T follicular helper cell (primary cell): ENCODE measurements at regions not wholly inside any gene's neighbourhood (a gene's known extent, or its start where the extent isn't known, plus 50 kb on each side); places are given as distances from the start of the nearest gene placed in this dataset.

Experiments used
- DNase-seq: peaks from one replicate; pipeline ENCODE4 v3.0.0-alpha.2; 2020; ENCODE audit warnings: low read depth

DNA sequence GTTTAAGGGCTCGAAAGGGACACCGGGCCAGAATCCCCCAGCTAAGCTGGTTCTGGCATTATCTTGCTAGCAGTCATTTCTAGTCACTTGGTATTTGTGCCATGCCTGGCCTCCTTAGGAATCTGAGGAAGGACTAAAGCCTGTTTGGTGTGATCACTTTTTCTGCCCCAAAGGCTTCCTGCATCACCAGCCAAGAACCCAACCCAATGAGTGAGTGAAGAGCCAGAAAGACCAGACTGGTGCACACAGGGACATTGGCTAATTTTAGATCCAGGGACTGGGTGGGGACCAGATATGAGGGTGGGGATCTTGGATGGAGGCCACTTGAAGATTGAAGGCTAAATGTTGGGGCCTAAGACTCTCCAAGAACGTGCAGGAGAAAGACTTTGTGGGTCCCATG lies 411.9 kb upstream of the TNP1 start:
- no peak for DNase-seq

DNA sequence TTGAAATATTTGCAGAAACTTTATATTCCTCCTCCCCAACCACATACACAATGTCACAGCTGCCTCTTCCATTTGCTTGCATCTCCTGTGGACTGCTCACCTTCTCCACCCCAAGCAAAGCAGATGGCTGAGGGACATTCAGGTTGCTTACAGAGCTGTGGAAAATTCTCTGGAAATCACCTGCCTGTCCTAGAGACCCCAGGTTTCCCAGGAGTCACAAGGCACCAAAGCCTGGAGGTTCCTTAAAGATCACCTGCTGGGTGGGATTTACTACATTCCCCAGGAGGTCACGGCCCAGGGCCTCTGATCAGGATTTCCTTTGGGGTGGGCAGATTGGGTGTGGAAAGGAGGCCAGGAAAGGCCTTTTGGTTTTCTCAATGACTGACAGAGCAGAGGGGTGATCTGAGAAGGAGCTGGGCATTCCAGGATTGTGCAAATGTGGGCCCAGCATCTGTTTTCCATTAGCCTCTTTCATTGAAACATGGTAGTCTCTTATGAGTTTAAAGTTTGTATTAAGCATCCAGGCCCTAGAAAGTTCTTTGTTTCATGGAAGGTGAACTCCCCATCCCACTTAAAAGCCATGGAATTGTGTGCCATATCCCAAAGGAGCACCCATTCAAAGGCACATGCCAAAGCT lies 410.7 kb upstream of the TNP1 start:
- DNase-seq: no peak

DNA sequence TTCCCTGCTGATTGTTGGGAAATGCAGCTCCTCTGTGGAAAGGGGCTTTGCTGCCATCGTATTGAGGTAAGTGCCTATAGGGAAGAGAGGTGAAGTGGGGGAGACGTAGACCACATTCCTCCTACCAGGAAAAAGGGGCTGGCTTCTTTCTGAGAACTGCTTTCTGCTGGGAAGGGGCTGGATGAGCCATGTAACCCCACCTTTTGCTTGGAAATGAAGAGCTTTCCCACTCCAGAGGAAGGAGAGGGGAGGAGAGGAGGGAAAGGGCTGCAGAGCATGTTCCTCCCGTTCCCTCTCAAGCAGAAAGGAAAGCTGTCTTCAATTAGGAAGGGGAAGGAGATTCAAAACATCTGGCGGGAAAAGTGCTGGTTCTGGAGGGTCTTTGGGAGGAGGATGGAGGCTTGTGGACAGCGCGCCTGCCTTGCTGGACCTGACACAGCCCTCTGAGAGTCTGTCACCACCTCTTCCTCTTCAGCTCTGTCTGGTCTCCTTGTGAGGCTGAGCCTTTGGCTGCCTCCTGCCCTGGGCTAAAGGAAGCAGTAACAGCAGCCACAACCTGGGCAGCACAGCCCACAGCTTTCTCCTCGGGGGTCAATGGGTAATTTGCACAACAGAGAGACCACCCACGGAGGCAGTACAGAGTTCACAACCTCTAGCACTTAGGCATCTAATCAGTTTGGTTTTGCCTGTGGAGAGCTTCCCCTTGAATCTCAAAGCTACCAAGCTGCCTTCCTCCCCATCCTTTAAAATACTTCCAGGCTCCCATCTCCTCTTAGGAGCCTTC lies 410.0 kb upstream of the TNP1 start:
- DNase-seq: no peak

DNA sequence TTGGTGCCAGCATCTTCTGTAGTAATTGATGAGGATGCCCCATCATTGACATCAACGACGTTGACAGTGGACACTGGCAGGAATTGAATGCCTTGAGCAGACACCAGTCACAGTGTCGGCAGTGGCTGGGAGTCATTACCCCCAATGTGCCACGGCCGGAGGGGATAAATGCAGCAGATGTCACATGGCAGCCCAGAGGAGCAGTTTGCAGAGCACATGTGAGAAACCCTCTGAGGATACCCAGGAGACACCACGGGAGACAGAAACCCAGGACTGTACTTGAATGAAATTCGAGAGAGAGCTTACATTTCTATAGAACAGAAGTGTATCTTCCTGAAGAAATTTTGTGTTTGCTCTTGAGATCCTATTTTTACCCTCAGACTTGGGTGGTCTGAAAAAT lies 409.1 kb upstream of the TNP1 start:
- DNase-seq: no peak

DNA sequence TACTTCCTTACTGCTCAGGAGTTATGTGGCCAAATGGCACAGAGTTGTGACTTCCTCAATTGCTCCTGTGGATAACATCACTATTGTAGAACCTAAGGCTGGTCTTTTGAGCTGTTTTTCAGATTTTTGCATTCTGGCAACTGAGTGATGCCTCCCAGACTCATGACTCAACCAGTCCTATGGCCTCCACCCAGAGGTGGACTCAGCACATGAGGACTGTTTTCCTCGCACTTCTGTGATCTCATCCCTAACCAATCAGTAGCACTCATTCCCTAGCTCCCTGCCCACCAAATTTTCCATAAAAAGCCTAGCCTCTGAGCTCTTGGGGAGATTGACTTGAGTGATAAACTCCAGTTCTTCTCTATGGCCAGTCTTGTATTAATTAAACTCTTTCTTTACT lies 407.9 kb upstream of the TNP1 start:
- DNase-seq: no peak

DNA sequence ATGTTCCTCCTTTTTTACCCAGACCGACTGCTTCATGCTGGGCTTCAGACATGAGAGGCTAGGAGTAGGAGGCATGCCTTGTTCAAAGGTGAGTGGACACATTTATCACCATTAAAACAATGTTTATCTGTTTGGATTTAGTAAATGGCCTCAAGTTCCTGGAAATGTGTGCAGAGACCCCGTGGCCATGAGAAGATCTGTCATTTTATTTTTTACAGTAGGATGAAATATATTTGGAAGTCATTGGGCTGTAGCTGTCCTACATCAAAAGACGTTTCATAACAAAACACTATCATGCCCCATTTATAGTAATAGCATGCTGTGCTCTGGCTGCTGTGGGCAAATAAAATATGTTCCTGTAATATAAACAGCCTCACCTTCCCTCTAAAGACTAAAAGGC lies 403.9 kb upstream of the TNP1 start:
- DNase-seq: no peak

DNA sequence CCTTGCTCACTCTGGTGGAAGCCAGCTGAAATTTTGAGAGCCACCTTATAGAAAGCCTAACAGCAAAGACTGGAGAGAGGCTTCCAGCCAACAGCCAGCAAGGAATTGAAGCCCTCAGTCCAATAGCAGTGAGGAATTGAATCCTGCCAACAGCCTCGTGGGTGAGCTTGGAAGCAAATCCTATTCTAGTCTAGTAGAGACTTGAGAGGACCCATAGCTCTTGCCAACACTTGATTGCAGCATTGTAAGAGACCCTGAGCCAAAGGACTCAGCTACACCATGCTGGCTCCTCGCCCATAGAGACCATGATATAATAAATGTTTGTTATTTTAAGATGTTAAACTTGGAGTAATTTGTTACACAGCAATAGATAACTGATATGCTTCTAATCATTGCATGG lies 403.0 kb upstream of the TNP1 start:
- no peak for DNase-seq

DNA sequence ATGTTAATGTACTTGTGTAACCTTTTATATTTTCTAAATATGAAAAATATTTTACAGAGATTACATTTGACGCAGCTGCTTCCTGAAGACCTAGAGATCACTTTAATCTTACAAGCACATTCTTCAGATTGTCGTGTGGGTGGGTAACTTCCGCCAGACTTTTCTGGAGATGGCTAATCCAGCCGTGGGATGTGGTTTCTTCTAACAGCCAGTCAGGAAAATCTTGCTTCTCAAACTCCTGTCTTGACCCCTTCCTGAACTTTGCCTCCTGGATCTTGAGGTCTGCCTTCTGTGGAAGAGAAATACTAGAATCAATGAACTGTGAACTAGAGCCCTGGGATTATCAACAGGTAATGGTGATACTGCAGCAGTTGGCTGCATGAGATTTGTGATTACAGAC lies 401.6 kb upstream of the TNP1 start:
- no peak for DNase-seq

DNA sequence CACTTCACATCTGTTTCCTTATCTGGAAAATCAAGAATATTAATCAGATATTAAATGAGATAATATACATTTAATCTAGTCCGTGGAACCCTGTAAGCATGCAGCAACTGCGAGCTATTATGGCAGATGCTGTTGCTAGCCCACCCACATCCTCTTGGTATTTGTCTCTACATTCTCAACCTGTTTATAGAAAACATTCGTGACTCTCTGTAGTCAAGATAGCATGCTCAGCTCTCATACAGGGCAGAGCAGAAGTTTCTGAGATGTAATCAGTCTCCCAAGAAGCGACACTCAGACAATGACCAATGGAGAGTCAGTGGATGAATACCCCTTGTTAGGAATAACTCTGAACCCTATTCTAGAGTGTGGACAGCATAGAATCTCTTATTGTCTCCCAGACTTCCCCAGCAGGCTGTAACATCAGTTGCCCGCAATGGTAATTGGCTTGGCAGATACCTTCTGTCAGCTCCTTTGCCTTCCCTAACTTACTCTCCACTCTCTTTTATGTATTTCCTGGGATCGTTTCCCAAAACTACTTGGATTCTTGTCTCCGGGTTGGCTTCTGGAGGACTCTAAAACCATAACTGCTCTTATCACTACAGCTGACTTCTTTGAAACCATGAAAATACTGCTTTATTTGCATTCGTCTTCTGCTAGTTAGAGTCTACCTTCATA lies 400.7 kb upstream of the TNP1 start:
- no peak for DNase-seq

DNA sequence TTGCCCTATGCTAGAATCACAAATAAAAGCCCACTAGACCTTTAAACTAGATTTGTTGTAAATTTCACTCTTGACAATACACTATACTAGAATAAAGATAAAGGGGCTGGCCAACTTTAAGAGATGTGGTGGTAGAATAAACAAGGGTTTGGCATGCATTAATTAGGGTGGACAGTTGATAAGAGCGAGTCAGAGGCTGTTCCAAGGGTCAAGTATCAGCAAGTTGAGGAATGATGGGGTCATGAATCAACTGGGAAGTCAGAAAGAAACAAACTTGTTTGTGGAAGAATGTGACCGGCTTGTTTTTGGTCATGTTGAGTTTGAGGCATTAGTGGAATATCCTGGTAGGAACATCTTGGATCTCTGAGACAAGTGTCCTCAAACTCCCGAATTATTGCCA lies 398.3 kb upstream of the TNP1 start:
- DNase-seq: no peak

DNA sequence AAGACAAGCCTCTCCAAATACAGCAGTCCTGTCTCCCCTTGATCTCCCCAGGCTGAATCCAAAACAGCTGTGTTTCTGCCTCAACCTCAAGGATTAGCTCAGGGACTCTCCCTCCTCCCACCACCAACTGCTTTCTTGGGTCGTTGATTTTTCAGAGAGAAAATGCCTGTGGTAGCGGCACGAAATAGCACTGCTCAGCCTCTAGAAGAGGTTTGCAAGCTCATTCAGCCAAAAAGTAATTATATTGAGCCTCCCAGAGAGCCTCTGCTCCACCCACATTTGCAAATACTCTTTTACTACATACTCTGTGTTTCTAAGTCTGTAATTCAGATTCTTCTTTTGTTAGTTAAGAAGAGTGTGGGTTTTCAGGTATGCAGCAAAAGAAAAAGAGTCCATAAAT lies 396.4 kb upstream of the TNP1 start:
- no peak for DNase-seq

DNA sequence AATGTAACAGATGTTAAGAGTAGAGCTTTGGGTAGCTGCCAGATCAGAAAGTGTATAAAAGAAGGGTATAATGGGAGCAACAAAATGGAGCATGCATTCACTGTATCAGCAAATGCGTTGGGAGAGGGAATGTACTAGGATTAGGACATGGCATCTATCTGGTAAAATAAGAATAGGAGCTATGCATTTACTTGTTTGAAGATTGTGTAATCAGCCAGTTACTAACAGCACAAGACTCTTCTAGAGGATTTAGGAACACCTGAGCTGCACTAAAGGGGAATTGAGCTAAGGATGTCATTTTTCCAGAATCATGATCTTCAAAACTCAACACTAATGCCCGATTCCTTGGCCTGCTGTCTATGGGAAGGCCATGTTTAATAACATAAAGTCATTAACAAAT lies 394.2 kb upstream of the TNP1 start:
- no peak for DNase-seq

DNA sequence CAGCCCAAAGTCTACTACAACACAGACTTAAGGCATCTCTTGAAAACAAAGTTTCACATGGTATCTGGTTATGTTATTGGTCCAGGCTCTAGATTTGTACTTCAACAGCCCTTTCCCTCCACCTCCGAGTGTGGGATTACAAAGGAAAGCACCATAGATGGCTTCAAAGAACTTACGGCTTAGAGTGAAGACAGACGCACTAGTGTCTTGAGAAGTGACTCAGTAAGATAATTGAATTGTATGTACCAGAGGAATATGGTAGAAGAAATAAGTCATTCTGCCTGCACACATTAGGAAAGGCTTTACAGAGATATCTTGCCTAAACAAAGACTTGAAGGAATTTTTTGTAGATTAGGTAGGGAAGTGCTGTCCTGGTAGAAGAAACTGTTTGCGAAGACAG lies 392.3 kb upstream of the TNP1 start:
- DNase-seq: no peak

DNA sequence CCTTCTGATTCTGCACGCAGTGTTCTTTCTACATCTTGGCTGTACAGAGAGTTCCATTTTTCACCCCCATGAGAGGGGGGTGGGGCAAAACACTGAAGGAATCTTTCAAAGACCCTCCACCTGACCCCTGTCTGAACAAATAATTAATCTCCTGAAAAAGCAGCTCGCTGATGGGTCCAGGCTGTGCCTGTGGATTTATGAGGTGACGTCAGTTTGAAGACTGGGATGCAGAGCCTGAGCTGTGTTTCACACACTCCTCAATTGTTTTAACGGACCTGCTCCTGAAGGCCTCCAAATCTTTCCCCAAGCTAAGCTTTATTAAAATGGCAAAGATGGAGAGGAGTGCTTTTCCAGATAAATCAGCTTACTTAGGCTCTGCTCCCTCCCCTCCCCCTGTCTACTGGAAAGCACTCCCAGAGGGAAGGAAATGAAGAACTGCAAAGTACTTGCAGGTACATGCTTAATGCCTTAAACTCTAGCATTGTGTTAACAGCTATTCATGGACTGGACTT lies 390.2 kb upstream of the TNP1 start:
- DNase-seq: no peak

DNA sequence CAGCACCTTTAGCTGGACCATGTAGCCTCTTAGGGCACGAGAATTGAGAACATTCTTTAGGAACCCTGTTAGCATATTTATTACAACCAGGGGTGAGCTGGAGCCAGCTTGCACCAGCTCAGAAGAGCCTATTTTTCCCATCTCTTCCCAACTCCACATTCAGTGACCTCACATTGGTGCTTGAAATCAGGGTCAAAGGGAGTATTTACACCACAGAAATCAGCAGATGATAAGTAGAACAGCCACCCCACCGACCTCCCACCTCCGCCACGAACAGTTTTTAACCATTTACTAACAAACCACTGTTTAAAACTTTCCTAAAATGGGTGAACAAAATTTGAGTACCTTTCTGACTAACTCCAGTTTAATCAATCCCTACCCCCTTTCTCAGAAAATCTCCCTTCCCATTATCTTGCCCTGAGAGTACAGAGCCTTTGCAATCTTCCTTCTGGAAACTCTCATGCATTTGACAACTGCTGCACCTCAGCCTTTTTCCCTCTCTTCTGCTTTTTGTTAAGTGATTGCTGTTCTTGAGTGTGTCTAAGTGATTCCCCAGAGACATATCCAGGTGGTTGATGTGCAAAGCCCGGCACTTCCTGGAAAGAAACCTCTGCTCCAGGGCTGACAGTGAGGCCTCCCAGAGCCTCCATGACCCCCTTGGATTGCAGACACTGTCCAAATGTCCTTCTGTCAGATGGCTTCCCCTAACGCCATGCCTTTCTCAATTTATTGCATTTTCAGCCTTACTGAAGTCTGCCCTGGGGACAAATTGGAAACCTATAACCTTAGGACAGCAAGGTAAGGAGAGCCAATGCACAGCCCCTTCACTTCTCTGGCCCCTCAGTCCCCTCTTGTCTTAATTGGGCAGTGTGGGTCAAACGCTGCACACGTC lies 389.5 kb upstream of the TNP1 start:
- no peak for DNase-seq

DNA sequence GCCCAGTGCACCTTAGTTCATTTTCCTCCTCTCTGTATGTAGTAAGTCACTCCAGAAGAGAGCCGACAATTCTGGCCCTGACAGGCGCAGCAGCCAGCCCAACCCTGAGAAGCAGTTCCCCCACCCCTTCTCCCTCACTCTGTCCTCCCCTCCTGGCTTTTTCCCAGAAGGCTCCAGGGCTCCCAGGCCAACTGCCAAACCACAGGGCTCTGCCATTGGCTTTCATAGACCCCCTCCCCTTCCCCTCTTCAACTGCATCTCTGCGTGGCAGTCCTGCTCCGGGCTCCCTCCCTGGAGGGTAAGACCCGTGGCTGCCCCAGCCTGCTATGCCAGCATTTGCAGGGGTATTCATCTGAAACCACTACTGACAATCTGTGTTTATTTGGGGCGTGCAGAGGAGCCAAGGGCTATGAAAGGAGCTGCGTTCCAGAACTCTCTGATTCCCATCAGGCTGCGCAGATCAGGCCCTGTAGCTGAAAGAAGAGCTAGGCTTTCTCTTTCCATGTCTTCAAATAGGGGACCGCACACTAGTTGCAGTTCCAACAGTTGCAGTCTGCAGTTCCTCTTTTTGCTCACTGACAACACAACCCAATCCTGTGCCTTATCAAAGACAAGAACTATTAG lies 388.6 kb upstream of the TNP1 start:
- DNase-seq: no peak

DNA sequence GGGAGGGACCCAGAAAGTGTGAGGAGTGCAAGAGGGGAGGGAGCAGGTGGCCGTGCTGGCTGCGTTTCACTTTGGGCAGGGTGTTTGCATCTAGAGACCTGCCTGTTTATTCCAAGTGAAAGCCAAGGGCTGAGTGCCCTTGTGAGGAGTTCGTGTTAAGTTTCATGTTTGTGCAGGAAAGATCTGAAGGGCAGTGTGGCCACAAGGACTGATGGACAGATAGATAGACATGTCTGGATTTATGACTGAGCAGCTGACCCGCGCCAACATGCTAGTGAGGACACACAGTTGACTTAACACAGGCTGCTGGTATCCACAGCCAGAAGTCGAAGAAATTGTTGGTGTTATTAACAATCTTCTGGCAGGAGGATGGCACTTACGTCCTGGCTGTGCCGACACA lies 387.6 kb upstream of the TNP1 start:
- no peak for DNase-seq

DNA sequence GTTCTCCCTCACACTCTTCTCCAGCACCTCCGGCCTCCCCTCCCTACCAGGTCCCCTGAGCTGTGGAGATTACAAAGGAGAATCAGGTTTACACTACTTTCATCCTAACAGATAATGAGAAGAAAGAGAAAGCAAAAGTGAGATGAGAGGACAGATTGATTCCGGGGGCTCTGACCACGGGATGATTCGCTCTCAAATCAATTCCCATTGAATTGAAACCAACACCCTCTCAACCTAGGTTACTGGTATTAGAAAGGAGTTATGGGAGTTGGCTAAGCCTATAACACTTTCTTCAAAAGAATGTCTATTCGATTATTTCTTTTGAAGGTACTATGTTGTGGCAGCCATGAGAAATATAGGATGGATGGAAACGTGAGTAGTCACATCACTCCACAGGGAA lies 386.2 kb upstream of the TNP1 start:
- no peak for DNase-seq

DNA sequence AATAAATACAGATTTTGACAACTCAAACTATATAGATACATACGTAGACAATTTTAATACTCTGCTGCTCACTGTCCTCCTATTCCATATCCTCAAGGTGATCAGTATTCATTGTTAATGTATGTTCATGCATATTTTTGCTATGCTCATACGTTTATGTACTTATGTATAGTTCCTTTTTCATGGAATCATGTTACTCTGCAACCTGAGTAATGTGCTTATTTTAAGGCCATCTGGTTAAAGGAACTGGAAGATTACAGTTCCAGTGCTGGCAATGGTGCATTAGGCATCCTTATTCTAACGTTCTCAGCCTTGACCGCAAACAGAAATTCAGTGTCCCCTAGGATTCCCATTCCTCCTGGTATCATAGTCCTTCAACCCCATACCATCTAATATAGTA lies 385.0 kb upstream of the TNP1 start:
- no peak for DNase-seq

DNA sequence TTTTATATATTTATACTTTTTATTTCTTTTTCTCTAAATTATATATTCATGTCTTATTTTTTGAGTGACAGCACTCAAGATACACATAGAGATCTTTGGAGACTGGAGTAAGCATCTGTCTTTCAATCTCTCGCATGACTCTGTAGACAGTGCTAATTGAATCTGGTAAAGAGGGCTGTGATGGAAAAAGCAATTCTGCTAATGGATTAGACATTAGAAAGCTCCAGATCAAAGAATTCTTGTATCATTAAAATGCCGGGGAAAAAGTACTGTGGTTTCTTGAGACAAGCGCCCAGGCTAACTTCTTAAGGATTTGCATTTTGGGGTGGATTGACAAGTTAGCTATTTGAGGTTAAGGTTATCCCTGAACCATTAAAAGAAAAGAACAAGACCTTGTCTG lies 383.1 kb upstream of the TNP1 start:
- no peak for DNase-seq

DNA sequence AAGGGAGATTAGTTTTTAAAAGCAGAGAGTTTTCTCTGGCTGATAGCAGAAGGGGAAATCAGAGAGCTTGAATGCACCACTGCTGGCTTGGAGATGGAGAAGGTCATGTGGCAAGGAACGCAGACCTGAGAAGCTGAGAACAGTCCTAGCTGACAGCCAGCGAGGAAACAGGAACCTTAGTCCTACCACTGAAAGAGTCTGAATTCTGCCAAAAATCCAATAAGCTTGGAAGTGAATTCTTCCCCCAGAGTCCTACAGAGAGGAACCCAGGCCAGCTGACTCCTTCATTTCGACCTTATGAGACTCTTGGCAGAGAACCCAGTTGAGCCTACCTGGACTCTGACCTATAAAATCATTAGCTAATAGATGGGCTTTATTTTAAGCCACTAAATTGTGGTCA lies 371.9 kb upstream of the TNP1 start:
- DNase-seq: no peak

DNA sequence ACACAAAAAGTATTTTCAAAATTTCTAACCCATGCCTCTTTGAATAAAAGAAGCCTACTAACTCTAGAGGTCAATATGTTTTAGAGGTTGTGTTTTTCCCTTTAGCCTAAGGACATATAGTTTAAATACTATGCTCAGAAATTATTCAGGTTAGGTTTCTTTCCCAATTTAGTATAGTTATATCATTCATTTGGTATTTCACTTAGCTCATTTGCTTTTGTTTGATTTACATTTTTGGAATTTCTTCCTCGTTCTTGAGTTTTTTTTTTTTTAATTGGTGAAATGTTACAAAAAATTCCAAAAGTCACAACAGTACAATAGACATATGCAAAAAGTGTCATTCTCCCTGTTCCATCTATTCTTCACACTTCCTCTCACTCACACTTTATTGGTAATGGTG lies 371.3 kb upstream of the TNP1 start:
- DNase-seq: no peak
